ENCODE measurements at regions not wholly inside any gene's neighbourhood (a gene's known extent, or its start where the extent isn't known, plus 50 kb on each side); places are given as distances from the start of the nearest gene placed in this dataset.

GRCh38 chr16:29311461-29312344, 94.8 kb downstream of the NPIPB11 start:
- no peak for TF ChIP-seq POLR2A (IDR thresholded peaks at IDR 0.05; ENCODE audit: low read length)
- TF ChIP-seq GATA1 (IDR thresholded peaks at IDR 0.05; ENCODE audit: low read depth, low read length): no peak
